HEK293 (cell line): ENCODE measurements at regions not wholly inside any gene's neighbourhood (a gene's known extent, or its start where the extent isn't known, plus 50 kb on each side); places are given as distances from the start of the nearest gene placed in this dataset.
"Not testable (repeated sequence)": the region's sequence is repeated elsewhere in the genome, so short reads cannot be mapped to it uniquely, and the experiment has no call there.

ENCODE experiments used
- CTCF ChIA-PET: fragments of 350-600 bp; formaldehyde crosslinking; extraction: SDS; loops from one replicate; lab custom pipeline; 2021; ENCODE audit warnings: antibody characterized with exemption; lab: Yijun Ruan, JAX
- POLR2A ChIA-PET: fragments of 300-600 bp; formaldehyde crosslinking; extraction: SDS; loops from one replicate; lab custom pipeline; 2020; ENCODE audit warnings: antibody characterized with exemption, inconsistent platforms; lab: Yijun Ruan, JAX
- H3K27ac ChIP-seq: fragments of 200-500 bp; sonication (Bioruptor generic); 2 replicates; pipeline ENCODE4 v1.5.1; 2014; ENCODE audit warnings: low read depth, low read length, control low read depth, inconsistent platforms; ENCODE audit errors: extremely low read depth
- H3K36me3 ChIP-seq, 2 experiments: fragments of 200-500 bp in 1 of 2; sonication (Bioruptor generic) in 1 of 2; 1 replicate in 1 of 2; 2 replicates in 1 of 2; pipeline ENCODE4 v1.5.1; 2014 to 2017; ENCODE audit warnings: inconsistent platforms in 2 of 2, low read length in 2 of 2; ENCODE audit not compliant: control insufficient read depth in 2 of 2, insufficient read depth in 1 of 2
- H3K4me1 ChIP-seq: fragments of 200-500 bp; sonication (Bioruptor generic); 2 replicates; pipeline ENCODE4 v1.5.1; 2014; ENCODE audit warnings: mild to moderate bottlenecking, low read length, inconsistent platforms; ENCODE audit not compliant: control insufficient read depth, insufficient read depth
- H3K4me3 ChIP-seq: 2 replicates; pipeline ENCODE4 v1.5.1; 2011; ENCODE audit warnings: low read depth, mild to moderate bottlenecking, control low read depth, low read length, moderate library complexity
- H3K9me3 ChIP-seq: fragments of 200-500 bp; sonication (Bioruptor generic); 2 replicates; pipeline ENCODE4 v1.5.1; 2014; ENCODE audit warnings: low read depth, low read length, inconsistent platforms; ENCODE audit not compliant: control insufficient read depth, insufficient read depth
- GLI4 ChIP-seq: fragments of 450-650 bp; formaldehyde crosslinking; IDR thresholded peaks from 2 replicates; pipeline ENCODE4 v1.5.1; 2016; ENCODE audit warnings: missing biosample characterization, missing genetic modification characterization
- KLF9 ChIP-seq: fragments of 450-650 bp; formaldehyde crosslinking; IDR thresholded peaks from 2 replicates; pipeline ENCODE4 v1.5.1; 2016; ENCODE audit warnings: missing biosample characterization, missing genetic modification characterization, low read depth
- RBAK ChIP-seq: fragments of 450-650 bp; formaldehyde crosslinking; IDR thresholded peaks from 2 replicates; pipeline ENCODE4 v1.5.1; 2016; ENCODE audit warnings: missing biosample characterization, missing genetic modification characterization
- SCRT1 ChIP-seq: fragments of 450-650 bp; formaldehyde crosslinking; IDR thresholded peaks from 2 replicates; pipeline ENCODE4 v1.5.1; 2016; ENCODE audit warnings: missing biosample characterization, missing genetic modification characterization, borderline replicate concordance
- ZBTB1 ChIP-seq: fragments of 450-650 bp; formaldehyde crosslinking; IDR thresholded peaks from 2 replicates; pipeline ENCODE4 v1.5.1; 2016; ENCODE audit warnings: missing biosample characterization, missing genetic modification characterization
- ZBTB48 ChIP-seq: fragments of 450-650 bp; formaldehyde crosslinking; IDR thresholded peaks from 2 replicates; pipeline ENCODE4 v1.5.1; 2016; ENCODE audit warnings: missing biosample characterization, missing genetic modification characterization
- ZNF274 ChIP-seq, 2 experiments: fragments of 200-500 bp in 1 of 2; fragments of 450-650 bp in 1 of 2; sonication (Bioruptor generic) in 1 of 2; formaldehyde crosslinking in 1 of 2; IDR thresholded peaks; 2 replicates each; pipeline versions ENCODE4 v1.5.1 to v1.6.1; 2014 to 2016; ENCODE audit warnings: borderline replicate concordance in 1 of 2, inconsistent platforms in 1 of 2, low read length in 1 of 2, missing biosample characterization in 1 of 2, missing genetic modification characterization in 1 of 2
- ZNF341 ChIP-seq: fragments of 450-650 bp; formaldehyde crosslinking; IDR thresholded peaks from 2 replicates; pipeline ENCODE4; 2016; ENCODE audit warnings: low read depth, missing biosample characterization, missing genetic modification characterization
- ZNF449 ChIP-seq: fragments of 450-650 bp; formaldehyde crosslinking; IDR thresholded peaks from 2 replicates; pipeline ENCODE4 v1.5.1; 2017; ENCODE audit warnings: missing biosample characterization, mild to moderate bottlenecking, missing genetic modification characterization, moderate library complexity
- ZNF488 ChIP-seq: fragments of 450-650 bp; formaldehyde crosslinking; IDR thresholded peaks from 2 replicates; pipeline ENCODE4 v1.5.1; 2016; ENCODE audit warnings: missing biosample characterization, missing genetic modification characterization
- ZNF510 ChIP-seq: fragments of 450-650 bp; formaldehyde crosslinking; IDR thresholded peaks from 2 replicates; pipeline ENCODE4 v1.5.1; 2018; ENCODE audit warnings: mild to moderate bottlenecking, missing genetic modification characterization, missing biosample characterization; ENCODE audit not compliant: insufficient replicate concordance
- ZNF518A ChIP-seq: fragments of 450-650 bp; formaldehyde crosslinking; conservative IDR thresholded peaks from 2 replicates; pipeline ENCODE4 v1.5.1; 2016; ENCODE audit warnings: low read depth, missing biosample characterization, missing genetic modification characterization
- ZNF561 ChIP-seq: fragments of 450-650 bp; IDR thresholded peaks from 2 replicates; pipeline ENCODE4 v1.5.1; 2018; ENCODE audit warnings: missing biosample characterization, missing genetic modification characterization, borderline replicate concordance
- ZNF768 ChIP-seq: fragments of 450-650 bp; formaldehyde crosslinking; IDR thresholded peaks from 2 replicates; pipeline ENCODE4 v1.5.1; 2018; ENCODE audit warnings: missing biosample characterization, mild to moderate bottlenecking, missing genetic modification characterization
- ZNF837 ChIP-seq: fragments of 450-650 bp; formaldehyde crosslinking; IDR thresholded peaks from 2 replicates; pipeline ENCODE4 v1.5.1; 2016; ENCODE audit warnings: missing biosample characterization, missing genetic modification characterization
- ZSCAN30 ChIP-seq: fragments of 450-650 bp; IDR thresholded peaks from 2 replicates; pipeline ENCODE4 v1.5.1; 2018; ENCODE audit warnings: missing biosample characterization, mild to moderate bottlenecking, missing genetic modification characterization, moderate library complexity

GRCh38 chr18:39208190-39208589, 1642.6 kb upstream of the CELF4 start:
- ChIA-PET POLR2A (no interaction called here), CTCF (interaction anchor here (0.7 kb wide), 1 partner anchor 633 kb away, joined by 3 read pairs; no protein-coding TSS in a partner anchor)
- Histone ChIP-seq H3K4me3 (no peak overlapping the region), H3K4me1 (no peaks in the 10 kb centered on the region), H3K27ac (no peak overlapping the region), H3K36me3 (no peaks in the 10 kb centered on the region), H3K9me3 (no peaks in the 10 kb centered on the region)
- TF ChIP-seq ZNF341 (no peak), ZNF449 (tag by site-specific recombination) (no peak), ZNF274 (IDR thresholded peaks at IDR 0.05; ENCODE audit: low read length) (no peak), ZNF274 (tag by site-specific recombination; IDR thresholded peaks at IDR 0.05; ENCODE audit: borderline replicate concordance) (no peak), KLF9 (tag by site-specific recombination) (no peak), SCRT1 (no peak), ZNF561 (tag by site-specific recombination) (no peak), ZNF510 (no peak), ZNF768 (tag by site-specific recombination) (no peak), RBAK (tag by site-specific recombination) (no peak), ZBTB48 (tag by site-specific recombination) (no peak), ZNF837 (tag by site-specific recombination) (no peak), ZSCAN30 (no peak), ZNF518A (no peak), ZBTB1 (tag by site-specific recombination) (no peak), GLI4 (no peak), ZNF488 (tag by site-specific recombination) (no peak)

- H3K36me3 ChIP-seq, H3K9me3 ChIP-seq, CTCF ChIA-PET, POLR2A ChIA-PET, H3K4me3 ChIP-seq, H3K4me1 ChIP-seq, H3K27ac ChIP-seq: not testable (repeated sequence)
Observed at GRCh38 chr18:39206398-39207103, 1641.0 kb upstream of the CELF4 start.
